Astrocyte of the cerebellum (primary cell): ENCODE measurements at regions not wholly inside any gene's neighbourhood (a gene's known extent, or its start where the extent isn't known, plus 50 kb on each side); places are given as distances from the start of the nearest gene placed in this dataset.
"Not testable (repeated sequence)": the region's sequence is repeated elsewhere in the genome, so short reads cannot be mapped to it uniquely, and the experiment has no call there.

Experiments used
- DNase-seq: peaks from one replicate; pipeline ENCODE4 v3.0.0-alpha.2; 2011; ENCODE audit warnings: low read depth
- H3K4me3 ChIP-seq: 2 replicates; pipeline ENCODE4 v1.5.1; 2011; ENCODE audit warnings: mild to moderate bottlenecking, low read depth, low read length, moderate library complexity
- CTCF ChIP-seq: IDR thresholded peaks from 2 replicates; pipeline ENCODE4 v1.5.1; 2012; ENCODE audit warnings: low read length, low read depth, moderate library complexity, mild to moderate bottlenecking; ENCODE audit errors: missing control alignments
- in situ Hi-C: cut with HindIII; loops from 2 replicates; pipeline ENCODE4 v1.10.0; 2017; ENCODE audit warnings: low sequenced_read_pairs

- TF ChIP-seq CTCF: no peak
- H3K4me3 ChIP-seq: no peak overlapping the region
- DNase-seq: no peak
- in situ Hi-C loops: no loop called here
These were observed 153.3 kb downstream of the AVL9 start for GRCh38 chr7:32648408-32649156.

GRCh38 chr7:32645255-32645654, 150.0 kb downstream of the AVL9 start:
- in situ Hi-C loops, DNase-seq, H3K4me3 ChIP-seq: not testable (repeated sequence)

- H3K4me3 ChIP-seq: no peak overlapping the region
- no peak for TF ChIP-seq CTCF
- DNase-seq: no peak
- in situ Hi-C loops: no loop called here
These were observed 147.9 kb downstream of the AVL9 start for GRCh38 chr7:32643194-32643593.

- TF ChIP-seq CTCF: no peak
- DNase-seq: no peak
- H3K4me3 ChIP-seq: no peak overlapping the region
- in situ Hi-C loops: no loop called here
These were observed 143.8 kb downstream of the AVL9 start for GRCh38 chr7:32639122-32639521.

GRCh38 chr7:32638479-32639121, 143.3 kb downstream of the AVL9 start:
- DNase-seq, H3K4me3 ChIP-seq, in situ Hi-C loops: not testable (repeated sequence)
